ENCODE measurements at regions not wholly inside any gene's neighbourhood (a gene's known extent, or its start where the extent isn't known, plus 50 kb on each side); places are given as distances from the start of the nearest gene placed in this dataset.

DNA sequence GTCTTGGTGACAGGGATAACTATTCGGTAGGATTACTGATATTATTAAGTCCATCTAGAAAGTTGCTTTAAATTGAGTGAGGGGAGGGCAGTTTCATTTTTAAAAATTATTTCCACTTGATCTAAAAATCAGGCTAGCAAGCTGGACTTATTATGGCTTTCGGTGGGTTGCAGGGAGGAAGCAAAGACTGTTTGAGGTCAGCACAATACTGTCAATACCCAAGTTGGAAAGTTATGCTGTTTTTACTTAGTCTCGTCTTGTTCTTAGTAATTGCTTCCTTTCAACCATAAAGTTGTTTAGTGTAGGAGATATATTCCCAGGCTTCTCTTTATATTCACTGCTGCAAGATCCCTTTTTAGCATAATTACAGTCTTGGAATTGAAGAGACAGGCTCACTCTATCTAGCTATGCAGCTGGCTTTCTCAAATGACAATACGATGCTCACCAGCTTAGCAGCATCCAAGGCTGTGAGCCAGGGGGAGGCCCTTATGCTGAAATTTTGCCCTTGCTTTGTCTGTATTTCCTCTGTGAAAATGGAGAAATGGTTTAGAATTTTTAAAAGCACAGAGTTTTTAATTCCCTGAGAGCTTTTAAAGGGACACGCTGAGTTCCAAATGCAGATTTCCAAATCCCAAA is 68.2 kb upstream of the APC start:
- TF ChIP-seq, protein P1, sequence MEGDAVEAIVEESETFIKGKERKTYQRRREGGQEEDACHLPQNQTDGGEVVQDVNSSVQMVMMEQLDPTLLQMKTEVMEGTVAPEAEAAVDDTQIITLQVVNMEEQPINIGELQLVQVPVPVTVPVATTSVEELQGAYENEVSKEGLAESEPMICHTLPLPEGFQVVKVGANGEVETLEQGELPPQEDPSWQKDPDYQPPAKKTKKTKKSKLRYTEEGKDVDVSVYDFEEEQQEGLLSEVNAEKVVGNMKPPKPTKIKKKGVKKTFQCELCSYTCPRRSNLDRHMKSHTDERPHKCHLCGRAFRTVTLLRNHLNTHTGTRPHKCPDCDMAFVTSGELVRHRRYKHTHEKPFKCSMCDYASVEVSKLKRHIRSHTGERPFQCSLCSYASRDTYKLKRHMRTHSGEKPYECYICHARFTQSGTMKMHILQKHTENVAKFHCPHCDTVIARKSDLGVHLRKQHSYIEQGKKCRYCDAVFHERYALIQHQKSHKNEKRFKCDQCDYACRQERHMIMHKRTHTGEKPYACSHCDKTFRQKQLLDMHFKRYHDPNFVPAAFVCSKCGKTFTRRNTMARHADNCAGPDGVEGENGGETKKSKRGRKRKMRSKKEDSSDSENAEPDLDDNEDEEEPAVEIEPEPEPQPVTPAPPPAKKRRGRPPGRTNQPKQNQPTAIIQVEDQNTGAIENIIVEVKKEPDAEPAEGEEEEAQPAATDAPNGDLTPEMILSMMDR (conservative IDR thresholded peaks at IDR 0.05): no peak
- no peak for TF ChIP-seq ZFX (IDR thresholded peaks at IDR 0.05)
- H3K27ac ChIP-seq: no peak overlapping the region

DNA sequence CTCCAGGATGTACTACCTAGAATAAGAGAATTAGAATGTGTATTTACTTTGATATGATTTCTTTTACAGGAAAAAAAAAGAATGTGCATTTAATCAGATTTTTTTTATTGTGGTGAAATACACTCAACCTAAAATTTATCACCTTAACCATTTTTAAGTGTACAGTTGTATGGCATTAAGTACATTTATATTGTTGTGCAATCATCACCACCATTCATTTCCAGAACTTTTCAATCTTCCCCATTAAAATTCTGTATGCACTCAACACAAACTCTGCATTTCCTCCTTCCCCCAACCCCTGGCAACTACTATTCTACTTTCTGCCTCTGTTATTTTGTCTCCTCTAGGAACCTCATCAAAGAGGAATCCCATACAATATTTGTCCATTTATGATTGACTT is 66.0 kb upstream of the APC start:
- no peak for TF ChIP-seq ZFX (IDR thresholded peaks at IDR 0.05)
- TF ChIP-seq, protein P1 (conservative IDR thresholded peaks at IDR 0.05): no peak
- no peak overlapping the region for H3K27ac ChIP-seq

DNA sequence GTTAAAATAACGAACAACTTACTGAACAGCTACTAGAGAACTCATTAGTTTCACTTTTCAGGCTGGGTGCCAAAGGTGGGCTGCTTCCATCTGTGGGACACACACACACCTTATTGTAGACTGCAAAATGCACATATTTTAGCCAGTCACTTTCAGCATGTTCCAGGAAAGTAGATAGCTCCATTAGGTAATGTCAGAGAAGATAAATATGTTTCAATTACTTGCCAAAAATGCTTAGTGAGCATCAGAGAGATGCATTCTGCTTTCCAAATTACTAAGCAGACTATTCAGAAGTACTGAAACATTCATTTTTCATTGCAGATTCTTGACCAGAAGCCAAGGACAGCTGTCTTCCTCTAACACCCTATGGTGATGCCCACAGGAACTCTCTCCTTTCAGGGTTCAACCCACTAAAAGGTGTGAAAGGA is 56.2 kb upstream of the APC start:
- TF ChIP-seq, protein P1 (conservative IDR thresholded peaks at IDR 0.05): no peak
- TF ChIP-seq ZFX (IDR thresholded peaks at IDR 0.05): no peak
- H3K27ac ChIP-seq: no peak overlapping the region

DNA sequence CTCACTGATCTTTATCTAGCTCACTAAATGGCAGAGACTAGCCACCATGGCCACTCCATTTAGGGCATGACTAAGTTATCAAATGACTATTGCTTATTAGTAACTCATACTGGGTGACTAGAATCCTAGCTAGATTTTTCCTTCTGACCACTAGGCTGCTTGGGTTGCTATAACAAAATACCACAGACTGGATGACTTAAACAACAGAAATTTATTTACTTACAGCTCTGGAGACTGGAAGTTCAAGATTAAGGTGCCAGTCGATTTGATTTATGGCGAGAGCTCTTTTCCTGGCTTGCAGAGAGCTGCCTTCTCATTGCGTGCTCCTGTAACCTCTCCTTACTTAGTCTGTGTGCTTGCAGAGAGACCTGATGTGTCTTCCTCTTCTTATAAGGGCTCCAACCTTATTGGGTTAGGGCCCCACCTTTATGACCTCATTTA is 55.0 kb upstream of the APC start:
- TF ChIP-seq ZFX (IDR thresholded peaks at IDR 0.05): no peak
- TF ChIP-seq, protein P1 (conservative IDR thresholded peaks at IDR 0.05): no peak
- no peak overlapping the region for H3K27ac ChIP-seq

DNA sequence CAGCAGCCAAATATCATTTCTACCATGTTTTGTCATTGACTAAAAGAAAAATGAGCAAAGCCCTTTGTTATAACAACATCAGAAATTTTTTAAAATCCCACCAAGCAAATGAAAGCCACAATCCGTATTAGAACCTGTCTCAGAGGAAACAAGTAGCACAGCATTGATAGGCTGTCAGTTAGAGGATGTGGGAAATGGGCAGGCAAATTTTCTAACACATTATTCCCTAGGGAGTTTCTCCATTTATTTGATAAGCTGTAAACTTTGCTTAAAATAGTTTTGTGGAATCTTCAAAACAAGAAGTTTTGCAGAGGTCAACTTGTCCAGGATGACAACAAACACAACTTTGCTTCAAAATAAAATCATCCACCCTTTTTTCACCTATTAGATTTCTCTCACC is 53.6 kb upstream of the APC start:
- H3K27ac ChIP-seq: no peak overlapping the region
- TF ChIP-seq ZFX (IDR thresholded peaks at IDR 0.05): no peak
- TF ChIP-seq, protein P1 (conservative IDR thresholded peaks at IDR 0.05): no peak

DNA sequence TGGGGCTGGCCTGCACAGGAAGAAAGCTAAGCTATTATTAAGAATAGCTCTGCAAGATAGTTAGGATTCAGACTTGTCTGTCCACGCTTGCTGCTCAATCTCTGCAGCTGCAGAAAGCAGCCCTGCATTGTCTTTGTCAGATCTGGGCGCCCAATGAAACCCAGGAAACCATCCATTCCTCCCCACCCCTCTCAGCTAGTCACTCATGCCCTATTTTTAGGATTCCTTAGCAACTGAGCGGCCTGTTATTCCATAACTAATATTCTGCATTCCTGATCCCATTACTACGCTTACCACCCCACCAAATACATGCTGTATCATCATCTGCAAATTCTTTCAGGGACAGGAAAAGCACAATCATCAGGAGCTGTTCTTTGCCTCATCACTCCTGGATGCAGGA is 52.9 kb upstream of the APC start:
- H3K27ac ChIP-seq: no peak overlapping the region
- TF ChIP-seq, protein P1 (conservative IDR thresholded peaks at IDR 0.05): no peak
- TF ChIP-seq ZFX (IDR thresholded peaks at IDR 0.05): no peak

DNA sequence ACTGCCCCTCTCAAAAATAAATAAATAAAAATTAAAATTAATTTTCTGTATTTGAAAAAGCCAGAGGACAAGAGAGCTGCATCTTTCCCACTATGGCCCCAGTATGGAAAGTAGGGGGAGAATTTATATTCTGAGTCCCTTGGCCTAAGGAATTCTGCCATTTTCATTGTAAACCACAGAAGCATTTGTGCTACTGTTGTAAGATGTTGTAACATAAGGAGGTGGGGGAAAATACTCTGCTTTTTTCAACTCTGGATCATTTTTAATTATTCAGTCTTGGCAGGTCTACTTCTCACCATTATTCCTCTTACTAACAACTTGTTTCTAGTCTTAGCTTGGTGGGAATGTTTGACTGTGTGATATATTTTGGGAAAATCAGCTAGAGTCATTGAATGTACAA is 52.3 kb upstream of the APC start:
- no peak overlapping the region for H3K27ac ChIP-seq
- no peak for TF ChIP-seq ZFX (IDR thresholded peaks at IDR 0.05)
- TF ChIP-seq, protein P1 (conservative IDR thresholded peaks at IDR 0.05): no peak

Data from C4-2B (cell line).